GM12878 (cell line): ENCODE measurements at regions not wholly inside any gene's neighbourhood (a gene's known extent, or its start where the extent isn't known, plus 50 kb on each side); places are given as distances from the start of the nearest gene placed in this dataset.

Experiments
- ATAC-seq: fragments of 200-7000 bp; cut with Tn5 transposase; 3 replicates; pipeline ENCODE4 v1.9.1; 2020; ENCODE audit warnings: mild to moderate bottlenecking, moderate library complexity
- BruUV-seq: library from RNA; stranded (reverse); fragments of 400-500 nt; replicated peaks from 2 replicates; lab custom pipeline; 2021; lab: Mats Ljungman, UMichigan
- CTCF ChIA-PET: fragments of 300-600 bp; sonication (Branson Sonifier 250); formaldehyde crosslinking; extraction: SDS; loops from one replicate; lab custom pipeline; 2021; ENCODE audit warnings: inconsistent platforms; lab: Yijun Ruan, JAX
- POLR2A ChIA-PET: fragments of 350-600 bp; formaldehyde crosslinking; extraction: SDS; loops from one replicate; lab custom pipeline; 2021; ENCODE audit warnings: inconsistent platforms; lab: Charles Lee
- RAD21 ChIA-PET: fragments of 300-600 bp; sonication (Branson Sonifier 250); formaldehyde crosslinking; loops from one replicate; lab custom pipeline; 2023; ENCODE audit warnings: antibody characterized with exemption; ENCODE audit not compliant: unreplicated experiment; lab: Charles Lee
- SMC1A ChIA-PET: fragments of 300-600 bp; sonication (Branson Sonifier 250); formaldehyde crosslinking; loops from one replicate; lab custom pipeline; 2023; ENCODE audit not compliant: unreplicated experiment, uncharacterized antibody; lab: Charles Lee
- DNase-seq: peaks from one replicate; pipeline ENCODE4 v3.0.0-alpha.2; 2011; ENCODE audit warnings: low read depth, low spot score
- FAIRE-seq: peaks from 3 replicates; lab custom pipeline; 2011; peaks lifted over from hg19 to GRCh38; lab: Jason Lieb, UNC
- H2AFZ ChIP-seq: 2 replicates; pipeline ENCODE4 v1.6.0; 2011; ENCODE audit warnings: low read depth, low read length, control low read depth; ENCODE audit not compliant: control insufficient read depth
- H3K27ac ChIP-seq: 2 replicates; pipeline ENCODE4 v1.5.1; 2011; ENCODE audit warnings: control low read depth; ENCODE audit not compliant: control insufficient read depth, insufficient read depth
- H3K27me3 ChIP-seq, 2 experiments: replicated peaks in 1 of 2; 2 replicates each; pipeline versions ENCODE4 v1.6.0 to v1.6.1; 2011; ENCODE audit warnings: low read length in 1 of 2; ENCODE audit not compliant: control insufficient read depth in 2 of 2, insufficient read depth in 2 of 2
- H3K36me3 ChIP-seq, 2 experiments: 2 replicates each; pipeline ENCODE4 v1.5.1; 2011; ENCODE audit warnings: low read length in 1 of 2; ENCODE audit not compliant: control insufficient read depth in 2 of 2, insufficient read depth in 2 of 2
- H3K4me1 ChIP-seq: 2 replicates; pipeline ENCODE4 v1.6.1; 2011; ENCODE audit warnings: mild to moderate bottlenecking, low read length, moderate library complexity, mixed read lengths; ENCODE audit not compliant: control insufficient read depth, insufficient read depth
- H3K4me2 ChIP-seq: 2 replicates; pipeline ENCODE4 v1.6.0; 2011; ENCODE audit warnings: control low read depth; ENCODE audit not compliant: control insufficient read depth, insufficient read depth
- H3K4me3 ChIP-seq: fragments of 200-600 bp; sonication (generic); 2 replicates; pipeline ENCODE4 v1.5.1; 2016
- H3K79me2 ChIP-seq: 2 replicates; pipeline ENCODE4 v1.6.0; 2011; ENCODE audit warnings: low read length; ENCODE audit not compliant: control insufficient read depth, insufficient read depth
- H3K9ac ChIP-seq: 2 replicates; pipeline ENCODE4 v1.8.0; 2011; ENCODE audit warnings: low read length, control low read depth, mixed read lengths; ENCODE audit not compliant: control insufficient read depth, insufficient read depth
- H3K9me3 ChIP-seq: replicated peaks from 3 replicates; pipeline ENCODE4 v1.5.1; 2011; ENCODE audit warnings: mild to moderate bottlenecking, low read length; ENCODE audit not compliant: control insufficient read depth, insufficient read depth
- H4K20me1 ChIP-seq: 2 replicates; pipeline ENCODE4 v1.6.0; 2011; ENCODE audit not compliant: control insufficient read depth, insufficient read depth
- CREB1 ChIP-seq: IDR thresholded peaks from 2 replicates; pipeline ENCODE4 v1.6.1; 2012; ENCODE audit warnings: low read depth, mild to moderate bottlenecking, inconsistent platforms
- KLF5 ChIP-seq: fragments of 450-650 bp; IDR thresholded peaks from 2 replicates; pipeline ENCODE4 v1.6.1; 2014; ENCODE audit warnings: mild to moderate bottlenecking; ENCODE audit not compliant: partially characterized antibody
- MEF2A ChIP-seq: IDR thresholded peaks from 2 replicates; pipeline ENCODE4 v1.6.1; 2011; ENCODE audit warnings: low read depth, mild to moderate bottlenecking, low read length, moderate library complexity; ENCODE audit not compliant: insufficient read depth
- MEF2B ChIP-seq: fragments of 450-650 bp; IDR thresholded peaks from 2 replicates; pipeline ENCODE4 v1.6.1; 2018; ENCODE audit warnings: mild to moderate bottlenecking, moderate library complexity; ENCODE audit not compliant: partially characterized antibody, poor library complexity, severe bottlenecking
- POLR2AphosphoS2 ChIP-seq: IDR thresholded peaks from 2 replicates; pipeline ENCODE4 v1.6.1; 2011; ENCODE audit warnings: low read depth, mild to moderate bottlenecking, low read length, improper control_type of control experiment, moderate library complexity
- SMAD5 ChIP-seq: IDR thresholded peaks from 2 replicates; pipeline ENCODE4 v1.6.1; 2016; ENCODE audit warnings: antibody characterized with exemption, low read depth
- SP1 ChIP-seq: IDR thresholded peaks from one replicate; pipeline ENCODE4 v1.6.1; 2011; ENCODE audit warnings: low read depth, low read length
- STAT1 ChIP-seq: fragments of 450-650 bp; conservative IDR thresholded peaks from 2 replicates; pipeline ENCODE4 v1.6.1; 2014; ENCODE audit warnings: antibody characterized with exemption, mild to moderate bottlenecking
- WRNIP1 ChIP-seq: IDR thresholded peaks from 2 replicates; pipeline ENCODE4 v1.6.1; 2011; ENCODE audit warnings: low read depth, low read length, improper control_type of control experiment, borderline replicate concordance
- ZNF207 ChIP-seq: fragments of 450-650 bp; IDR thresholded peaks from 2 replicates; pipeline ENCODE4 v1.6.1; 2014; ENCODE audit warnings: antibody characterized with exemption, mild to moderate bottlenecking, borderline replicate concordance
- ZNF24 ChIP-seq: fragments of 450-650 bp; IDR thresholded peaks from 2 replicates; pipeline ENCODE4 v1.6.1; 2017; ENCODE audit warnings: antibody characterized with exemption, mild to moderate bottlenecking
- ZNF384 ChIP-seq: IDR thresholded peaks from 2 replicates; pipeline ENCODE4 v1.6.1; 2012; ENCODE audit warnings: low read depth, mild to moderate bottlenecking, low read length, improper control_type of control experiment, borderline replicate concordance
- ZZZ3 ChIP-seq: IDR thresholded peaks from 2 replicates; pipeline ENCODE4 v1.6.1; 2011; ENCODE audit warnings: low read depth; ENCODE audit not compliant: control insufficient read depth, insufficient read length
- WGBS: methylation state at CpG from one replicate; pipeline ENCODE4 v1.1.6; 2016; ENCODE audit warnings: low lambda C conversion rate; ENCODE audit not compliant: insufficient replicate concordance, insufficient coverage; ENCODE audit errors: missing lambda C conversion rate; 5-methylcytosine and 5-hydroxymethylcytosine counted together
- in situ Hi-C: fragments of 300-500 bp; cut with MboI; formaldehyde crosslinking; loops from 9 replicates; pipeline ENCODE4 v1.14.3; 2018; ENCODE audit warnings: mixed read lengths
- intact Hi-C: fragments of 100-400 bp; cut with micrococcal nuclease; formaldehyde crosslinking; loops from one replicate; pipeline ENCODE4 v1.14.2; 2022; ENCODE audit not compliant: unreplicated experiment
- TF ChIP-seq, protein P1 (sequence below): IDR thresholded peaks from 2 replicates; pipeline ENCODE4 v1.6.1; 2012; ENCODE audit warnings: improper control_type of control experiment, low read depth, low read length; ENCODE audit not compliant: insufficient replicate concordance
- TF ChIP-seq, protein P2 (sequence below): IDR thresholded peaks from 2 replicates; pipeline ENCODE4 v1.6.1; 2012; ENCODE audit warnings: low read depth, low read length, improper control_type of control experiment
- TF ChIP-seq, protein P3 (sequence below): IDR thresholded peaks from 2 replicates; pipeline ENCODE4 v1.6.1; 2011; ENCODE audit warnings: low read depth, low read length, improper control_type of control experiment, borderline replicate concordance
- TF ChIP-seq, protein P4 (sequence below): fragments of 450-650 bp; IDR thresholded peaks from 2 replicates; pipeline ENCODE4 v1.6.1; 2016; ENCODE audit warnings: mild to moderate bottlenecking

DNA sequence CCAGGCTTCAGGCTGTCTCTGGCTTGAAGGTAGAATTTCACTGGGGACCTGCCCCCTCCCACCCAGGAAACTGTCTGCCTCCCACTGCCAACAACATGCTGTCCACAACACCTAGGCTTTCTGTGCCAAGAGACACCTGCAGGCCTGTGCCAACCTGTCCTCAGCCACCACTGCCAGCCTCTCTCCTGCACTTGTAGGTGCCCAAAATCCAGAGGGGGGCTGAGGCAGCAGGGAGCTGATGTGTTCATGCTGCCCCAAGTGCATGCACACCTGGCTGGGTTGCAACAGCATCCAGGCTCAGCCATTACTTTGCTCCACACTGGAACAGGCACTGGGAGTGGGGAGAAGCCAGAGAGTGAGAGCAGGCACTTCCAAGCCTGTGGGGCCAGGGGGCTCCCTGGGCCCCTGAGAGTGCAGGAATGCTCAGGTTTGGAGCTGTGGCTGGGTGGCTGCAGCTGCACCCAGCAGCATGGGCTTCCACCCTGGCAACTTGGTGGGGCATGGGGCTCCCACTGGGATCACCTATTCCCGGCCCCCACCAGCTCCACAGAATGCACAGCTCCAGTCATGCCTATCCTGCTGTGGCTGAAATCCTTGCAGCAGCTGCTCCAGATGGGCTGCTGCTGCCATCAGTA is 218.1 kb upstream of the OBI1 start:
- H3K79me2 ChIP-seq, result no peaks in the 10 kb centered on the region
- H3K27me3 ChIP-seq, result no peaks in the 10 kb centered on the region
- RAD21 ChIA-PET, result interaction anchor here (0.7 to 3.5 kb wide), 5 partner anchors 101 to 675 kb away, joined by 3 to 32 read pairs (median 3); no protein-coding TSS in a partner anchor
- H3K4me2 ChIP-seq, result no peak overlapping the region
- SMC1A ChIA-PET, result interaction anchor here (3.9 kb wide), 1 partner anchor 180 kb away, joined by 30 read pairs; no protein-coding TSS in a partner anchor
- H3K27ac ChIP-seq, result no peak overlapping the region
- H3K36me3 ChIP-seq, result no peaks in the 10 kb centered on the region
- BruUV-seq, result no TSS peak
- DNase-seq (no peak), FAIRE-seq (no peak), ATAC-seq (no peak)
- no peak overlapping the region for H2AFZ ChIP-seq
- no peaks in the 10 kb centered on the region for H4K20me1 ChIP-seq
- POLR2A ChIA-PET, result no interaction called here
- CTCF ChIA-PET, result interaction anchor here (0.9 to 2.1 kb wide), 7 partner anchors 95 to 636 kb away, joined by 3 to 27 read pairs (median 4); no protein-coding TSS in a partner anchor
- 17% methylated on average over 1 of the region's 1 CpG for WGBS
- H3K9ac ChIP-seq, result no peak overlapping the region
- no peaks in the 10 kb centered on the region for H3K9me3 ChIP-seq
- H3K4me1 ChIP-seq, result no peaks in the 10 kb centered on the region
- in situ Hi-C loops (no loop called here), intact Hi-C loops (loop anchor here (1.0 kb wide), 1 partner anchor 369 kb away; no protein-coding TSS in a partner anchor)
- H3K4me3 ChIP-seq, result no peak overlapping the region
- TF ChIP-seq MEF2A, result no peak
- no peak for TF ChIP-seq ZNF24
- no peak for TF ChIP-seq SP1
- TF ChIP-seq, protein P1, sequence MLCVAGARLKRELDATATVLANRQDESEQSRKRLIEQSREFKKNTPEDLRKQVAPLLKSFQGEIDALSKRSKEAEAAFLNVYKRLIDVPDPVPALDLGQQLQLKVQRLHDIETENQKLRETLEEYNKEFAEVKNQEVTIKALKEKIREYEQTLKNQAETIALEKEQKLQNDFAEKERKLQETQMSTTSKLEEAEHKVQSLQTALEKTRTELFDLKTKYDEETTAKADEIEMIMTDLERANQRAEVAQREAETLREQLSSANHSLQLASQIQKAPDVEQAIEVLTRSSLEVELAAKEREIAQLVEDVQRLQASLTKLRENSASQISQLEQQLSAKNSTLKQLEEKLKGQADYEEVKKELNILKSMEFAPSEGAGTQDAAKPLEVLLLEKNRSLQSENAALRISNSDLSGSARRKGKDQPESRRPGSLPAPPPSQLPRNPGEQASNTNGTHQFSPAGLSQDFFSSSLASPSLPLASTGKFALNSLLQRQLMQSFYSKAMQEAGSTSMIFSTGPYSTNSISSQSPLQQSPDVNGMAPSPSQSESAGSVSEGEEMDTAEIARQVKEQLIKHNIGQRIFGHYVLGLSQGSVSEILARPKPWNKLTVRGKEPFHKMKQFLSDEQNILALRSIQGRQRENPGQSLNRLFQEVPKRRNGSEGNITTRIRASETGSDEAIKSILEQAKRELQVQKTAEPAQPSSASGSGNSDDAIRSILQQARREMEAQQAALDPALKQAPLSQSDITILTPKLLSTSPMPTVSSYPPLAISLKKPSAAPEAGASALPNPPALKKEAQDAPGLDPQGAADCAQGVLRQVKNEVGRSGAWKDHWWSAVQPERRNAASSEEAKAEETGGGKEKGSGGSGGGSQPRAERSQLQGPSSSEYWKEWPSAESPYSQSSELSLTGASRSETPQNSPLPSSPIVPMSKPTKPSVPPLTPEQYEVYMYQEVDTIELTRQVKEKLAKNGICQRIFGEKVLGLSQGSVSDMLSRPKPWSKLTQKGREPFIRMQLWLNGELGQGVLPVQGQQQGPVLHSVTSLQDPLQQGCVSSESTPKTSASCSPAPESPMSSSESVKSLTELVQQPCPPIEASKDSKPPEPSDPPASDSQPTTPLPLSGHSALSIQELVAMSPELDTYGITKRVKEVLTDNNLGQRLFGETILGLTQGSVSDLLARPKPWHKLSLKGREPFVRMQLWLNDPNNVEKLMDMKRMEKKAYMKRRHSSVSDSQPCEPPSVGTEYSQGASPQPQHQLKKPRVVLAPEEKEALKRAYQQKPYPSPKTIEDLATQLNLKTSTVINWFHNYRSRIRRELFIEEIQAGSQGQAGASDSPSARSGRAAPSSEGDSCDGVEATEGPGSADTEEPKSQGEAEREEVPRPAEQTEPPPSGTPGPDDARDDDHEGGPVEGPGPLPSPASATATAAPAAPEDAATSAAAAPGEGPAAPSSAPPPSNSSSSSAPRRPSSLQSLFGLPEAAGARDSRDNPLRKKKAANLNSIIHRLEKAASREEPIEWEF, result no peak
- TF ChIP-seq POLR2AphosphoS2, result no peak
- no peak for TF ChIP-seq SMAD5
- TF ChIP-seq MEF2B, result no peak
- no peak for TF ChIP-seq CREB1
- no peak for TF ChIP-seq ZNF384
- TF ChIP-seq, protein P2, sequence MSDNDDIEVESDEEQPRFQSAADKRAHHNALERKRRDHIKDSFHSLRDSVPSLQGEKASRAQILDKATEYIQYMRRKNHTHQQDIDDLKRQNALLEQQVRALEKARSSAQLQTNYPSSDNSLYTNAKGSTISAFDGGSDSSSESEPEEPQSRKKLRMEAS, result no peak
- TF ChIP-seq ZNF207, result no peak
- no peak for TF ChIP-seq ZZZ3
- TF ChIP-seq KLF5, result no peak
- TF ChIP-seq, protein P3, sequence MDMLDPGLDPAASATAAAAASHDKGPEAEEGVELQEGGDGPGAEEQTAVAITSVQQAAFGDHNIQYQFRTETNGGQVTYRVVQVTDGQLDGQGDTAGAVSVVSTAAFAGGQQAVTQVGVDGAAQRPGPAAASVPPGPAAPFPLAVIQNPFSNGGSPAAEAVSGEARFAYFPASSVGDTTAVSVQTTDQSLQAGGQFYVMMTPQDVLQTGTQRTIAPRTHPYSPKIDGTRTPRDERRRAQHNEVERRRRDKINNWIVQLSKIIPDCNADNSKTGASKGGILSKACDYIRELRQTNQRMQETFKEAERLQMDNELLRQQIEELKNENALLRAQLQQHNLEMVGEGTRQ, result no peak
- TF ChIP-seq, protein P4, sequence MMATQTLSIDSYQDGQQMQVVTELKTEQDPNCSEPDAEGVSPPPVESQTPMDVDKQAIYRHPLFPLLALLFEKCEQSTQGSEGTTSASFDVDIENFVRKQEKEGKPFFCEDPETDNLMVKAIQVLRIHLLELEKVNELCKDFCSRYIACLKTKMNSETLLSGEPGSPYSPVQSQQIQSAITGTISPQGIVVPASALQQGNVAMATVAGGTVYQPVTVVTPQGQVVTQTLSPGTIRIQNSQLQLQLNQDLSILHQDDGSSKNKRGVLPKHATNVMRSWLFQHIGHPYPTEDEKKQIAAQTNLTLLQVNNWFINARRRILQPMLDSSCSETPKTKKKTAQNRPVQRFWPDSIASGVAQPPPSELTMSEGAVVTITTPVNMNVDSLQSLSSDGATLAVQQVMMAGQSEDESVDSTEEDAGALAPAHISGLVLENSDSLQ, result no peak
- TF ChIP-seq STAT1, result no peak
- TF ChIP-seq WRNIP1, result no peak
